ENCODE measurements at regions not wholly inside any gene's neighbourhood (a gene's known extent, or its start where the extent isn't known, plus 50 kb on each side); places are given as distances from the start of the nearest gene placed in this dataset.
A peak's percentile ranks its signal among the peaks of the same experiment; 100 is the strongest.

- TF ChIP-seq FOXK2 (conservative IDR thresholded peaks at IDR 0.05 in 1 of 2, IDR thresholded peaks at IDR 0.05 in 1 of 2; ENCODE audit: low read depth in 2 of 2): no peak
- no peak for TF ChIP-seq TBP (optimal IDR thresholded peaks at IDR 0.05; ENCODE audit: low read depth, low read length)
Measured at GRCh38 chr21:19987671-19988070, 1010.5 kb upstream of the NCAM2 start (continued).

DNA sequence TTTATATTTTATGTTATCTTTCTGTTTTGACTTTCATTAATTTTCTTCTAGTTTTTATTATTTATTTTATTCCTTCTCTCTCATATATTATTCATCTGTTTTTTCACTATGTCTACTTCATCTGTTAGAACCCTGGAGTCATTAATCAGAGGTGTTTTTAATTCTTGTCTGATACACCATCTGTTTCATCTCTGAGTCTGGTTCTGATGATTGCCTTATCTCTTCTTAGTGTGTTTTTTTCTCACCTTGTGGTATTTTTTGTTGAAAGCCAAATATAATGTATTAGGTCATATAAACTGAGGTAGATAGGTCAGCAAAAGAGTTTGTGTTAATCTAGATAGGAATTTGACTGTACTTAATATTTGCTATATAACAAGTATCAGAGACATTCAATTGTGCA is 1005.7 kb upstream of the NCAM2 start:
- no peak overlapping the region for H3K4me2 ChIP-seq (ENCODE audit: insufficient read depth, low read length)
- in situ Hi-C loops (cut with MboI) (no loop called here), intact Hi-C loops (cut with micrococcal nuclease) (no loop called here)
- no peaks in the 10 kb centered on the region for H3K27me3 ChIP-seq (ENCODE audit: control insufficient read depth in 2 of 2, insufficient read depth in 2 of 2, low read length in 2 of 2)
- no peaks in the 10 kb centered on the region for H3K79me2 ChIP-seq (ENCODE audit: control insufficient read depth, insufficient read depth, low read length)
- H3K36me3 ChIP-seq (ENCODE audit: control insufficient read depth, insufficient read depth, low read length): no peaks in the 10 kb centered on the region
- no peaks in the 10 kb centered on the region for H3K9me1 ChIP-seq (ENCODE audit: control insufficient read depth, insufficient read depth, low read length)
- BruUV-seq (replicated peaks): no TSS peak
- H4K20me1 ChIP-seq (replicated peaks; ENCODE audit: control insufficient read depth, insufficient read depth, low read length): no peaks in the 10 kb centered on the region
- no peak for ATAC-seq
- no peak overlapping the region for H3K4me3 ChIP-seq
- H3K9me3 ChIP-seq (replicated peaks; ENCODE audit: control insufficient read depth, insufficient read depth, low read depth, low read length): no peaks in the 10 kb centered on the region; the same call in 1 of the 2 replicates
- ChIA-PET CTCF (ENCODE audit: low intra/inter-chr PET ratio) (no interaction called here), POLR2A (no interaction called here)
- H3K9ac ChIP-seq (ENCODE audit: insufficient read depth in 1 of 2, low read depth in 2 of 2, low read length in 2 of 2): no peak overlapping the region
- peak; percentile 49 for TF ChIP-seq ARID1B (IDR thresholded peaks at IDR 0.05)
- peak; percentile 32; the same call in 1 of the 2 replicates for TF ChIP-seq CBFA2T2 (conservative IDR thresholded peaks at IDR 0.05)
- no peak for TF ChIP-seq FOXJ3 (CRISPR knock-in tag; IDR thresholded peaks at IDR 0.05)
- TF ChIP-seq EZH2 (IDR thresholded peaks at IDR 0.05; ENCODE audit: borderline replicate concordance, low read depth, low read length): no peak
- TF ChIP-seq TEAD4 (IDR thresholded peaks at IDR 0.05; ENCODE audit: low read length): peak; percentile 64
- TF ChIP-seq TEAD4 (CRISPR knock-in tag; IDR thresholded peaks at IDR 0.05; ENCODE audit: borderline replicate concordance): no peak
- TF ChIP-seq PML (IDR thresholded peaks at IDR 0.05; ENCODE audit: low read length): no peak
- no peak for TF ChIP-seq ZNF79 (CRISPR knock-in tag; IDR thresholded peaks at IDR 0.05; ENCODE audit: low read depth)
- no peak for TF ChIP-seq KDM4B (IDR thresholded peaks at IDR 0.05; ENCODE audit: borderline replicate concordance in 2 of 2, low read depth in 1 of 2)
- no peak for TF ChIP-seq ILK (tag; IDR thresholded peaks at IDR 0.05; ENCODE audit: borderline replicate concordance, low read depth)
- no peak for TF ChIP-seq NONO (IDR thresholded peaks at IDR 0.05; ENCODE audit: low read depth in 2 of 2, low read length in 1 of 2)
- TF ChIP-seq CBFA2T3 (IDR thresholded peaks at IDR 0.05): peak; percentile 64
- TF ChIP-seq, protein P1, sequence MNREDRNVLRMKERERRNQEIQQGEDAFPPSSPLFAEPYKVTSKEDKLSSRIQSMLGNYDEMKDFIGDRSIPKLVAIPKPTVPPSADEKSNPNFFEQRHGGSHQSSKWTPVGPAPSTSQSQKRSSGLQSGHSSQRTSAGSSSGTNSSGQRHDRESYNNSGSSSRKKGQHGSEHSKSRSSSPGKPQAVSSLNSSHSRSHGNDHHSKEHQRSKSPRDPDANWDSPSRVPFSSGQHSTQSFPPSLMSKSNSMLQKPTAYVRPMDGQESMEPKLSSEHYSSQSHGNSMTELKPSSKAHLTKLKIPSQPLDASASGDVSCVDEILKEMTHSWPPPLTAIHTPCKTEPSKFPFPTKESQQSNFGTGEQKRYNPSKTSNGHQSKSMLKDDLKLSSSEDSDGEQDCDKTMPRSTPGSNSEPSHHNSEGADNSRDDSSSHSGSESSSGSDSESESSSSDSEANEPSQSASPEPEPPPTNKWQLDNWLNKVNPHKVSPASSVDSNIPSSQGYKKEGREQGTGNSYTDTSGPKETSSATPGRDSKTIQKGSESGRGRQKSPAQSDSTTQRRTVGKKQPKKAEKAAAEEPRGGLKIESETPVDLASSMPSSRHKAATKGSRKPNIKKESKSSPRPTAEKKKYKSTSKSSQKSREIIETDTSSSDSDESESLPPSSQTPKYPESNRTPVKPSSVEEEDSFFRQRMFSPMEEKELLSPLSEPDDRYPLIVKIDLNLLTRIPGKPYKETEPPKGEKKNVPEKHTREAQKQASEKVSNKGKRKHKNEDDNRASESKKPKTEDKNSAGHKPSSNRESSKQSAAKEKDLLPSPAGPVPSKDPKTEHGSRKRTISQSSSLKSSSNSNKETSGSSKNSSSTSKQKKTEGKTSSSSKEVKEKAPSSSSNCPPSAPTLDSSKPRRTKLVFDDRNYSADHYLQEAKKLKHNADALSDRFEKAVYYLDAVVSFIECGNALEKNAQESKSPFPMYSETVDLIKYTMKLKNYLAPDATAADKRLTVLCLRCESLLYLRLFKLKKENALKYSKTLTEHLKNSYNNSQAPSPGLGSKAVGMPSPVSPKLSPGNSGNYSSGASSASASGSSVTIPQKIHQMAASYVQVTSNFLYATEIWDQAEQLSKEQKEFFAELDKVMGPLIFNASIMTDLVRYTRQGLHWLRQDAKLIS (CRISPR knock-in tag; IDR thresholded peaks at IDR 0.05): no peak
- TF ChIP-seq SP2 (IDR thresholded peaks at IDR 0.05; ENCODE audit: extremely low read depth, low read depth, low read length, poor library complexity, severe bottlenecking): no peak
- TF ChIP-seq, protein P2, sequence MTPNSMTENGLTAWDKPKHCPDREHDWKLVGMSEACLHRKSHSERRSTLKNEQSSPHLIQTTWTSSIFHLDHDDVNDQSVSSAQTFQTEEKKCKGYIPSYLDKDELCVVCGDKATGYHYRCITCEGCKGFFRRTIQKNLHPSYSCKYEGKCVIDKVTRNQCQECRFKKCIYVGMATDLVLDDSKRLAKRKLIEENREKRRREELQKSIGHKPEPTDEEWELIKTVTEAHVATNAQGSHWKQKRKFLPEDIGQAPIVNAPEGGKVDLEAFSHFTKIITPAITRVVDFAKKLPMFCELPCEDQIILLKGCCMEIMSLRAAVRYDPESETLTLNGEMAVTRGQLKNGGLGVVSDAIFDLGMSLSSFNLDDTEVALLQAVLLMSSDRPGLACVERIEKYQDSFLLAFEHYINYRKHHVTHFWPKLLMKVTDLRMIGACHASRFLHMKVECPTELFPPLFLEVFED (CRISPR knock-in tag; conservative IDR thresholded peaks at IDR 0.05): no peak
- TF ChIP-seq TAL1 (IDR thresholded peaks at IDR 0.05): peak; percentile 63
- peak overlapping the region; percentile 2; the same call in 1 of the 3 replicates for H3K27ac ChIP-seq (ENCODE audit: extremely low read depth, low read depth, low read length)
- no peaks in the 10 kb centered on the region for H3K4me1 ChIP-seq (replicated peaks in 1 of 2; ENCODE audit: control insufficient read depth in 2 of 2, insufficient read depth in 2 of 2, low read length in 2 of 2)
- FAIRE-seq: no peak
- H2AFZ ChIP-seq (ENCODE audit: low read depth, low read length): no peak overlapping the region
- DNase-seq (ENCODE audit: extremely low read depth in 1 of 4, low spot score in 3 of 4): peak in 1 of 4 experiments; percentile 14

All from K562 (cell line).